ENCODE measurements at regions not wholly inside any gene's neighbourhood (a gene's known extent, or its start where the extent isn't known, plus 50 kb on each side); places are given as distances from the start of the nearest gene placed in this dataset.

DNA sequence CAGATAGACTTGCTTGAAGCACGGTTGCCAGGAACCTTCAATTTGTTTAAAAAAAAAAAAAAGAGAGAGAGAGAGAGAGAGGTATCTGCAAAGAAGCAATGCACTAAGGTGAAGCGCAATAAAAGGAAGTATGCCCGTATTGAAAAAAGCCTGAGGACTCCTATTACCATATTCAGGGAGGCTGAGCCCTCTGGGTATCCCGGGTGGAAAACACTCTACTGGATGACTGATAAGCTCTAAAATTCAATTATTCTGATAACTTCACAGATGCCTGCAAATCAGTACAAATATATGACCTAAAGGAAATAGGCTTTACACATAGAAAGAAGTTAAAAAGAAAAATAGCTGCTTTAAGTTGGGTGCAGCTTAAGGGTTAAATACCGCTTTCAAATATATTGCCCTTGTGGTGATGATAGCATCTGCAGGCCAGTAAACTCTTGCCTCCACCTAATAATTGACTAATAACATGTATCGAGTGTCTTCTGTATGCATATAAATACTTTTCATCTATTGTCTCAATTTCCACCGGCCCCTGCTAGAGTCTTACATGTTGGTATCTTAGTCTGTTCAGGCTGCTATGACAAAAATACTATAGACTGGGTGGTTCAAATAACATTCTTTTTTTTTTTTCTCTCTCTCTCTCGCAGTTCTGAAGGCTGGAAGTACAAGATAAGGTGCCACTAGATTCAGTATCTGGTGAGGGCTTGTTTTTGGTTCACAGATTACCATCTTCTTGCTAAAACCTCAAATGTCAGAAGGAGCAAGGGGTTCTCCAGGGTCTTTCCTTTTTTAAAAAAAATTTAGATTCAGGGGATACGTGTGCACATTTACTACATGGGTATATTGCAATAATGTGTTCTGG, 187.4 kb upstream of the JARID2 start:
- H3K4me2 ChIP-seq (ENCODE audit: unreplicated experiment): no peak overlapping the region
- H2AFZ ChIP-seq: no peak overlapping the region
- no peak overlapping the region for H3K4me3 ChIP-seq
- H3K36me3 ChIP-seq (ENCODE audit: low read depth): no peaks in the 10 kb centered on the region
- WGBS, 2 experiments (ENCODE audit: low coverage in 1 of 2, low lambda C conversion rate in 2 of 2, missing lambda C conversion rate in 2 of 2): 84 to 88% methylated on average over 9 of the region's 9 CpGs
- no peak overlapping the region for H3K9ac ChIP-seq
- H3K4me1 ChIP-seq (ENCODE audit: insufficient read depth): peaks cover 10% of the 10 kb centered on the region
- no peak for DNase-seq
- no peaks in the 10 kb centered on the region for H3K9me2 ChIP-seq (ENCODE audit: insufficient read depth)
- H3K9me3 ChIP-seq (ENCODE audit: low read depth): no peaks in the 10 kb centered on the region
- no peaks in the 10 kb centered on the region for H4K20me1 ChIP-seq (ENCODE audit: insufficient read depth)
- TF ChIP-seq EZH2phosphoT487 (IDR thresholded peaks at IDR 0.05; ENCODE audit: insufficient read depth, low read depth) (no peak), EZH2 (IDR thresholded peaks at IDR 0.05; ENCODE audit: insufficient read depth, poor library complexity, severe bottlenecking) (no peak)
- H3K79me2 ChIP-seq (ENCODE audit: insufficient read depth): no peaks in the 10 kb centered on the region
- peaks cover 4% of the 10 kb centered on the region for H3F3A ChIP-seq (ENCODE audit: insufficient read depth)
- H3K27me3 ChIP-seq (replicated peaks; ENCODE audit: insufficient read depth): no peaks in the 10 kb centered on the region
- in situ Hi-C loops (cut with MboI): no loop called here
- no peak overlapping the region for H3K27ac ChIP-seq

DNA sequence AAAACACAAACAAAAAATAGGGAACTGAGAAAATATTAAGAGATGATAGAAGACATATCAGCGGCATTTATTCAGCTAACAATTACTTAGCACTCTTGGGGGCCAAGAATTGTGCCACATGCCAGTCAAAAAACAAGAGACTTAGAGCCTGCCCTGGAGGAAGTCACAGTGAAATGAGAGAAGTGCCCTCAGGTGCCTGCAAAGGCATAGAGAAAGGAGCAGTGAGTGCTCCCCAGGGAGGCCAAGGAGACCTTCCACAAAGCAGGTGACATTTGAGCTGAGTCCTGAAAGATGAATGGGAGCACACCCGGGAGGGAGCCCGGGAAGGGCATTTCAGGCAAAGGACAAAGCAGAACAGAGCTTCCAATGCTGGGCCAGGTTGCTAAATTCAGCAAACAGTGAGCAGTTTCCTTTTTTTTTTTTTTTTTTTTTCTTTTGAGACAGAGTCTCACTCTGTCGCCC, 184.7 kb upstream of the JARID2 start:
- H4K20me1 ChIP-seq (ENCODE audit: insufficient read depth): no peaks in the 10 kb centered on the region
- no peaks in the 10 kb centered on the region for H3K36me3 ChIP-seq (ENCODE audit: low read depth)
- no peaks in the 10 kb centered on the region for H3K27me3 ChIP-seq (replicated peaks; ENCODE audit: insufficient read depth)
- no peaks in the 10 kb centered on the region for H3K9me3 ChIP-seq (ENCODE audit: low read depth)
- H3K9me2 ChIP-seq (ENCODE audit: insufficient read depth): no peaks in the 10 kb centered on the region
- TF ChIP-seq EZH2phosphoT487 (IDR thresholded peaks at IDR 0.05; ENCODE audit: insufficient read depth, low read depth) (no peak), EZH2 (IDR thresholded peaks at IDR 0.05; ENCODE audit: insufficient read depth, poor library complexity, severe bottlenecking) (no peak)
- H3K27ac ChIP-seq: no peak overlapping the region
- peaks cover 27% of the 10 kb centered on the region for H3K4me1 ChIP-seq (ENCODE audit: insufficient read depth)
- in situ Hi-C loops (cut with MboI): no loop called here
- peaks cover 16% of the 10 kb centered on the region for H3F3A ChIP-seq (ENCODE audit: insufficient read depth)
- H3K9ac ChIP-seq: no peak overlapping the region
- DNase-seq: no peak
- no peak overlapping the region for H2AFZ ChIP-seq
- no peaks in the 10 kb centered on the region for H3K79me2 ChIP-seq (ENCODE audit: insufficient read depth)
- 77 to 85% methylated on average over 3 to 4 of the region's 4 CpGs for WGBS, 2 experiments (ENCODE audit: low coverage in 1 of 2, low lambda C conversion rate in 2 of 2, missing lambda C conversion rate in 2 of 2)
- no peak overlapping the region for H3K4me3 ChIP-seq
- no peak overlapping the region for H3K4me2 ChIP-seq (ENCODE audit: unreplicated experiment)

DNA sequence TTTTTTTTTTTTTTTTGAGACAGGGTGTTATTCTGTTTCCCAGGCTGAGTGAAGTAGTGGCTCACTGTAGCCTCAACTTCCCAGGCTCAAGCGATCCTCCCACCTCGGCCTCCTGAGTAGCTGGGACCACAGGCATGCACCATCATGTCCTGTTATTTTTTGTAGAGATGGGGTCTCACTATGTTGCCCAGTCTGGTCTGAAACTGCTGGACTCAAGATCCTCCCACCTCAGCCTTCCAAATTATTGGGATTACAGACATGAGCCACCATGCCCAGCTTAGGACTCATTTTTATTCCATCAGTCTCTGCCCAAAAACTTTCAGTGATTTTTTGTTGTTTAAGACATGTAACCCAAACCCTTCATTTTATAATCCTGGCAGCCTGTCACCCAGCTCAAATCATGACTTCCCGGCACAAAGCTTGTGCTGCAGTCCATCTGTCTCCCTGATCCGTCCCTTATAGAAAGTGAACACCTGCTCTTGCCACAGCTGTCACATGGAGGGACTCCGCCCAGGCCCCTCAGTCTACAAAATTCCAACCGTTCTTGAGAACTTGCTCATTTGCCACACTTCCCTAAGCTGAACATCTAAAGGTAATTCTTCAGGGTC, 183.9 kb upstream of the JARID2 start:
- Histone ChIP-seq H3K4me3 (no peak overlapping the region), H3K79me2 (ENCODE audit: insufficient read depth) (no peaks in the 10 kb centered on the region), H3K4me1 (ENCODE audit: insufficient read depth) (peaks cover 35% of the 10 kb centered on the region), H3F3A (ENCODE audit: insufficient read depth) (peaks cover 24% of the 10 kb centered on the region), H3K9me2 (ENCODE audit: insufficient read depth) (no peaks in the 10 kb centered on the region), H2AFZ (no peak overlapping the region), H3K36me3 (ENCODE audit: low read depth) (no peaks in the 10 kb centered on the region), H4K20me1 (ENCODE audit: insufficient read depth) (no peaks in the 10 kb centered on the region), H3K9me3 (ENCODE audit: low read depth) (no peaks in the 10 kb centered on the region), H3K9ac (no peak overlapping the region), H3K4me2 (ENCODE audit: unreplicated experiment) (no peak overlapping the region), H3K27me3 (replicated peaks; ENCODE audit: insufficient read depth) (no peaks in the 10 kb centered on the region), H3K27ac (no peak overlapping the region)
- TF ChIP-seq EZH2 (IDR thresholded peaks at IDR 0.05; ENCODE audit: insufficient read depth, poor library complexity, severe bottlenecking) (no peak), EZH2phosphoT487 (IDR thresholded peaks at IDR 0.05; ENCODE audit: insufficient read depth, low read depth) (no peak)
- in situ Hi-C loops (cut with MboI): no loop called here
- WGBS, 2 experiments (ENCODE audit: low coverage in 1 of 2, low lambda C conversion rate in 2 of 2, missing lambda C conversion rate in 2 of 2): 93% methylated on average over 6 of the region's 6 CpGs
- DNase-seq: no peak

DNA sequence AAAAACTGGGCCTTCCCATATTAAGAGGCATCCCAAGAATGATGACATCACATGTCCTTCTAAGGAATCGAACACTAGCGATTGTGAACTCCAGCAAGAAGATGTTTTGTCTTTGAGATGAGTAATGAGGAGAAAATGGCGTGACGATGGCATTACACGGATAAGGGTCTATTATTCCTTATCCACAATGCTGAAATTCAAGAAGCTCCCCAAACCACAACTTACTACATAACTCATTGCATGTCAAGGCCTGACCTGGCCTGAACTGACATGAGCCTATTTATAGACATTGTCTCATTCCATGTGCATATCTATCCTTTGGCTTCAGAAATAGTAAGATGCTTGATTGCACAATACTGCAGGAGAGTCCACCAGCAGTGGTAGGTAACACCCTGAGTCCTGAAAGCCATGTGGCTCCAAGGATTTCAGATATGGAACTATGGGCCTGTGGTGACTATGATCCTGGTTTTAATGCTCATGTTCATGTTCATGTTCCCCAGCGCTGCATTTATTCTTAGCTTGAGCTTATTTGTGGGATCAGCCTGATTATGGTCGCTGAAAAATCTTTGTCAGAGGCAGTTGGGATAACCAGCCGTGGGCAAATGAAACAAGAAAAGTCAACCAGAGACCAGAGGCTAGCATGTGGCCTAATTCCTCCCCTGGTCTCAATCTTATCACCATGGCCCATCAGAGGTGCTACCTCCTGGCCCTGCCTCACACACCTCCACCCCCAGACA, 183.2 kb upstream of the JARID2 start:
- Histone ChIP-seq H3K4me2 (ENCODE audit: unreplicated experiment) (peak overlapping the region; percentile 2), H3K9ac (no peak overlapping the region)
- in situ Hi-C loops (cut with MboI): no loop called here

More for the DNA sequence above, 183.2 kb upstream of the JARID2 start:
- Histone ChIP-seq H3F3A (ENCODE audit: insufficient read depth) (peaks cover 24% of the 10 kb centered on the region), H3K9me3 (ENCODE audit: low read depth) (no peaks in the 10 kb centered on the region), H3K36me3 (ENCODE audit: low read depth) (no peaks in the 10 kb centered on the region), H4K20me1 (ENCODE audit: insufficient read depth) (no peaks in the 10 kb centered on the region), H3K27ac (peak overlapping the region; percentile 33), H3K79me2 (ENCODE audit: insufficient read depth) (no peaks in the 10 kb centered on the region), H3K4me1 (ENCODE audit: insufficient read depth) (peaks cover 38% of the 10 kb centered on the region), H3K9me2 (ENCODE audit: insufficient read depth) (no peaks in the 10 kb centered on the region), H2AFZ (no peak overlapping the region), H3K27me3 (replicated peaks; ENCODE audit: insufficient read depth) (no peaks in the 10 kb centered on the region), H3K4me3 (no peak overlapping the region)
- WGBS, 2 experiments (ENCODE audit: low coverage in 1 of 2, low lambda C conversion rate in 2 of 2, missing lambda C conversion rate in 2 of 2): 72 to 74% methylated on average over 8 of the region's 8 CpGs
- peak; percentile 83 for DNase-seq
- TF ChIP-seq EZH2 (IDR thresholded peaks at IDR 0.05; ENCODE audit: insufficient read depth, poor library complexity, severe bottlenecking) (no peak), EZH2phosphoT487 (IDR thresholded peaks at IDR 0.05; ENCODE audit: insufficient read depth, low read depth) (no peak)

Data from GM23248 (cell line).